Keratinocyte (primary cell): ENCODE measurements at regions not wholly inside any gene's neighbourhood (a gene's known extent, or its start where the extent isn't known, plus 50 kb on each side); places are given as distances from the start of the nearest gene placed in this dataset.

ENCODE experiments used
- DNase-seq: peaks from one replicate; pipeline ENCODE4 v3.0.0-alpha.2; 2011; ENCODE audit warnings: low read depth, missing footprints, low spot score
- FAIRE-seq: peaks from 2 replicates; lab custom pipeline; 2011; peaks lifted over from hg19 to GRCh38; lab: Jason Lieb, UNC
- H2AFZ ChIP-seq: 2 replicates; pipeline ENCODE4 v1.6.0; 2012; ENCODE audit warnings: low read length, control low read depth, inconsistent platforms; ENCODE audit not compliant: control insufficient read depth
- H3K27ac ChIP-seq: 2 replicates; pipeline ENCODE4 v1.5.1; 2011; ENCODE audit warnings: low read length; ENCODE audit not compliant: control insufficient read depth, insufficient read depth
- H3K27me3 ChIP-seq: 3 replicates; pipeline ENCODE4 v1.6.0; 2011; ENCODE audit warnings: low read length; ENCODE audit not compliant: control insufficient read depth, insufficient read depth; ENCODE audit errors: extremely low read depth
- H3K36me3 ChIP-seq, 2 experiments: 2 replicates in 1 of 2; 3 replicates in 1 of 2; pipeline ENCODE4 v1.5.1; 2011; ENCODE audit warnings: low read length in 2 of 2, mild to moderate bottlenecking in 1 of 2; ENCODE audit not compliant: control insufficient read depth in 2 of 2, insufficient read depth in 2 of 2; ENCODE audit errors: extremely low read depth in 1 of 2
- H3K4me1 ChIP-seq: 3 replicates; pipeline ENCODE4 v1.5.1; 2011; ENCODE audit warnings: low read length; ENCODE audit not compliant: control insufficient read depth, insufficient read depth; ENCODE audit errors: extremely low read depth
- H3K4me2 ChIP-seq: 3 replicates; pipeline ENCODE4 v1.6.0; 2011; ENCODE audit warnings: low read depth, low read length; ENCODE audit not compliant: control insufficient read depth, insufficient read depth; ENCODE audit errors: extremely low read depth
- H3K4me3 ChIP-seq, 3 experiments: fragments of 200-600 bp in 1 of 3; sonication (generic) in 1 of 3; 2 replicates in 2 of 3; 3 replicates in 1 of 3; pipeline ENCODE4 v1.5.1; 2011 to 2016; ENCODE audit warnings: low read length in 3 of 3, mild to moderate bottlenecking in 3 of 3, control low read depth in 2 of 3, inconsistent platforms in 1 of 3, low read depth in 1 of 3, mixed read lengths in 1 of 3, mixed run types in 1 of 3, moderate library complexity in 1 of 3; ENCODE audit not compliant: control insufficient read depth in 2 of 3, insufficient read depth in 2 of 3; ENCODE audit errors: extremely low read depth in 1 of 3
- H3K79me2 ChIP-seq: 2 replicates; pipeline ENCODE4 v1.6.0; 2012; ENCODE audit warnings: low read length; ENCODE audit not compliant: control insufficient read depth, insufficient read depth
- H3K9ac ChIP-seq: 3 replicates; pipeline ENCODE4 v1.6.0; 2011; ENCODE audit warnings: low read length; ENCODE audit not compliant: control insufficient read depth, insufficient read depth; ENCODE audit errors: extremely low read depth
- H3K9me1 ChIP-seq: 3 replicates; pipeline ENCODE4 v1.6.0; 2011; ENCODE audit warnings: low read length; ENCODE audit not compliant: control insufficient read depth, insufficient read depth; ENCODE audit errors: extremely low read depth
- H3K9me3 ChIP-seq: 2 replicates; pipeline ENCODE4 v1.5.1; 2012; ENCODE audit warnings: low read depth, low read length; ENCODE audit not compliant: control insufficient read depth
- H4K20me1 ChIP-seq: 3 replicates; pipeline ENCODE4 v1.6.0; 2011; ENCODE audit warnings: low read length; ENCODE audit not compliant: control insufficient read depth, insufficient read depth; ENCODE audit errors: extremely low read depth
- EZH2 ChIP-seq: IDR thresholded peaks from one replicate; pipeline ENCODE4 v1.6.1; 2012; ENCODE audit warnings: inconsistent platforms, mild to moderate bottlenecking, low read length, moderate library complexity
- dilution Hi-C: fragments of 300-500 bp; cut with MboI; formaldehyde crosslinking; loops from one replicate; pipeline ENCODE4 v1.7.0; 2020; ENCODE audit warnings: low sequenced_read_pairs; ENCODE audit not compliant: extremely low pct_ligation_motif_present
- TF ChIP-seq, protein P1 (sequence below), 3 experiments: IDR thresholded peaks in 1 of 3; conservative IDR thresholded peaks in 1 of 3; optimal IDR thresholded peaks in 1 of 3; 2 replicates in 2 of 3; 3 replicates in 1 of 3; pipeline versions ENCODE3 to v1.5.1; 2011; ENCODE audit warnings: low read length in 3 of 3, mild to moderate bottlenecking in 3 of 3, moderate library complexity in 2 of 3, control low read depth in 1 of 3, inconsistent platforms in 1 of 3; ENCODE audit not compliant: insufficient read depth in 2 of 3; ENCODE audit errors: extremely low read depth in 1 of 3

GRCh38 chr10:3689871-3690510 is 95.0 kb downstream of the KLF6 start:
- dilution Hi-C loops = no loop called here
- no peaks in the 10 kb centered on the region for H3K79me2 ChIP-seq
- no peaks in the 10 kb centered on the region for H4K20me1 ChIP-seq
- H3K4me3 ChIP-seq = no peak overlapping the region
- no peaks in the 10 kb centered on the region for H3K27me3 ChIP-seq
- no peak overlapping the region for H2AFZ ChIP-seq
- no peak overlapping the region for H3K9ac ChIP-seq
- no peaks in the 10 kb centered on the region for H3K9me1 ChIP-seq
- DNase-seq = no peak
- no peaks in the 10 kb centered on the region for H3K36me3 ChIP-seq
- H3K4me2 ChIP-seq = peak overlapping the region; percentile 0
- TF ChIP-seq EZH2 = no peak
- TF ChIP-seq, protein P1, sequence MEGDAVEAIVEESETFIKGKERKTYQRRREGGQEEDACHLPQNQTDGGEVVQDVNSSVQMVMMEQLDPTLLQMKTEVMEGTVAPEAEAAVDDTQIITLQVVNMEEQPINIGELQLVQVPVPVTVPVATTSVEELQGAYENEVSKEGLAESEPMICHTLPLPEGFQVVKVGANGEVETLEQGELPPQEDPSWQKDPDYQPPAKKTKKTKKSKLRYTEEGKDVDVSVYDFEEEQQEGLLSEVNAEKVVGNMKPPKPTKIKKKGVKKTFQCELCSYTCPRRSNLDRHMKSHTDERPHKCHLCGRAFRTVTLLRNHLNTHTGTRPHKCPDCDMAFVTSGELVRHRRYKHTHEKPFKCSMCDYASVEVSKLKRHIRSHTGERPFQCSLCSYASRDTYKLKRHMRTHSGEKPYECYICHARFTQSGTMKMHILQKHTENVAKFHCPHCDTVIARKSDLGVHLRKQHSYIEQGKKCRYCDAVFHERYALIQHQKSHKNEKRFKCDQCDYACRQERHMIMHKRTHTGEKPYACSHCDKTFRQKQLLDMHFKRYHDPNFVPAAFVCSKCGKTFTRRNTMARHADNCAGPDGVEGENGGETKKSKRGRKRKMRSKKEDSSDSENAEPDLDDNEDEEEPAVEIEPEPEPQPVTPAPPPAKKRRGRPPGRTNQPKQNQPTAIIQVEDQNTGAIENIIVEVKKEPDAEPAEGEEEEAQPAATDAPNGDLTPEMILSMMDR (optimal IDR thresholded peaks at IDR 0.05 in 1 of 3, IDR thresholded peaks at IDR 0.05 in 1 of 3, conservative IDR thresholded peaks at IDR 0.05 in 1 of 3; ENCODE audit: extremely low read depth in 1 of 3, insufficient read depth in 2 of 3, low read length in 3 of 3) = no peak
- peak; percentile 46 for FAIRE-seq
- H3K4me1 ChIP-seq = peaks cover 7% of the 10 kb centered on the region
- H3K9me3 ChIP-seq = no peaks in the 10 kb centered on the region
- H3K27ac ChIP-seq = no peak overlapping the region

GRCh38 chr10:3687510-3688081 is 97.4 kb downstream of the KLF6 start:
- Histone ChIP-seq H3K4me1 (peaks cover 7% of the 10 kb centered on the region), H3K4me3 (no peak overlapping the region), H3K79me2 (no peaks in the 10 kb centered on the region), H2AFZ (no peak overlapping the region), H3K9ac (no peak overlapping the region), H3K4me2 (no peak overlapping the region), H3K27me3 (no peaks in the 10 kb centered on the region), H3K27ac (no peak overlapping the region), H3K9me1 (no peaks in the 10 kb centered on the region), H3K36me3 (no peaks in the 10 kb centered on the region), H3K9me3 (no peaks in the 10 kb centered on the region), H4K20me1 (no peaks in the 10 kb centered on the region)
- peak; percentile 34 for FAIRE-seq
- TF ChIP-seq, protein P1 (optimal IDR thresholded peaks at IDR 0.05 in 1 of 3, IDR thresholded peaks at IDR 0.05 in 1 of 3, conservative IDR thresholded peaks at IDR 0.05 in 1 of 3; ENCODE audit: extremely low read depth in 1 of 3, insufficient read depth in 2 of 3, low read length in 3 of 3) = no peak
- no peak for TF ChIP-seq EZH2
- dilution Hi-C loops = no loop called here
- no peak for DNase-seq
